KMS-11 (cell line): ENCODE measurements at regions not wholly inside any gene's neighbourhood (a gene's known extent, or its start where the extent isn't known, plus 50 kb on each side); places are given as distances from the start of the nearest gene placed in this dataset.
A peak's percentile ranks its signal among the peaks of the same experiment; 100 is the strongest.

Experiments used
- H2AFZ ChIP-seq: fragments of 200-600 bp; sonication (generic); 2 replicates; pipeline ENCODE4 v1.6.1; 2016; ENCODE audit warnings: antibody characterized with exemption, mixed run types, low read depth
- H3K27ac ChIP-seq: fragments of 200-600 bp; sonication (generic); 2 replicates; pipeline ENCODE4 v1.6.1; 2016; ENCODE audit warnings: mild to moderate bottlenecking, mixed run types
- H3K27me3 ChIP-seq: fragments of 200-600 bp; sonication (generic); 2 replicates; pipeline ENCODE4 v1.6.1; 2017; ENCODE audit warnings: mild to moderate bottlenecking, low read depth, mixed run types, moderate library complexity; ENCODE audit not compliant: insufficient read depth
- H3K36me3 ChIP-seq: fragments of 200-600 bp; sonication (generic); 2 replicates; pipeline ENCODE4 v1.6.1; 2017; ENCODE audit warnings: mild to moderate bottlenecking, mixed run types; ENCODE audit not compliant: insufficient read depth
- H3K4me1 ChIP-seq: fragments of 200-600 bp; sonication (generic); 2 replicates; pipeline ENCODE4 v1.6.1; 2016; ENCODE audit warnings: mild to moderate bottlenecking, low read depth, mixed run types; ENCODE audit not compliant: poor library complexity, severe bottlenecking
- H3K4me2 ChIP-seq: fragments of 200-600 bp; sonication (generic); 2 replicates; pipeline ENCODE4 v1.7.0; 2016; ENCODE audit warnings: mild to moderate bottlenecking, mixed run types
- H3K4me3 ChIP-seq: fragments of 200-600 bp; sonication (generic); IDR thresholded peaks from 2 replicates; pipeline ENCODE4 v1.6.1; 2017; ENCODE audit warnings: low read depth, low read length, mixed read lengths; ENCODE audit not compliant: insufficient read depth
- H3K79me2 ChIP-seq: fragments of 200-600 bp; sonication (generic); 2 replicates; pipeline ENCODE4 v1.6.1; 2016; ENCODE audit warnings: low read depth, mixed run types; ENCODE audit not compliant: insufficient read depth
- H3K9ac ChIP-seq: fragments of 200-600 bp; sonication (generic); 2 replicates; pipeline ENCODE4 v1.6.1; 2016; ENCODE audit warnings: mild to moderate bottlenecking, mixed run types
- H4K20me1 ChIP-seq: fragments of 200-600 bp; sonication (generic); 2 replicates; pipeline ENCODE4 v1.6.1; 2016; ENCODE audit warnings: mild to moderate bottlenecking, mixed run types; ENCODE audit not compliant: insufficient read depth
- CTCF ChIP-seq: fragments of 200-600 bp; sonication (generic); conservative IDR thresholded peaks from 2 replicates; pipeline ENCODE4 v1.6.1; 2017; ENCODE audit warnings: low read depth, mild to moderate bottlenecking, antibody characterized with exemption, low read length, moderate library complexity, mixed read lengths

DNA sequence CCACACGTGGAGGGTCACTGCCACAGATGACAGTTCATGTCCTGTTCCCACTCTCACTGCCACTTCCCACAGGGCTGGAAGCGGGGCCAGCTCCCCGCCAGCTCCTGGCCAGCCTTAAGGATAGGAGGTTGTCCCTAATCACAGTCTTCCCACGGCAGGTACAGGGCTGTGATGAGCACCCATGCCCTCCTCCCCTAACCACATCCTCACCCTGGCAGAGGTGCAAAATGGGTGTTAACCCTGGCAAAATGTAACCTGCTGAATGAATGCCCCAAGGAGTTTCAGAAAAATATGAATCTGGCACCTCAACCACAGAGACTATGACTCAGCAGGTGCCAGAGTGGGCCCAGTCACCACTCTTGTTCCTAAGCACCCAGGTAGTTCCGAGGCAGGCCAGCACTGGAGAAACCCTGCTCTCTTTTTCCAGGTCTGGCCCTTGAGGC, 185.1 kb upstream of the TPM1 start:
- Histone ChIP-seq H3K27ac (no peak overlapping the region), H2AFZ (peak overlapping the region; percentile 52; the same call in 1 of the 2 replicates), H3K9ac (no peak overlapping the region)

GRCh38 chr15:62858343-62858742, 184.2 kb upstream of the TPM1 start:
- Histone ChIP-seq H2AFZ (no peak overlapping the region), H3K79me2 (no peaks in the 10 kb centered on the region), H3K27me3 (no peaks in the 10 kb centered on the region), H4K20me1 (no peaks in the 10 kb centered on the region), H3K36me3 (no peaks in the 10 kb centered on the region), H3K9ac (no peak overlapping the region), H3K27ac (no peak overlapping the region), H3K4me1 (peaks cover 14% of the 10 kb centered on the region), H3K4me2 (no peak overlapping the region), H3K4me3 (no peak overlapping the region)
- TF ChIP-seq CTCF, result no peak

More for the DNA sequence above, 185.1 kb upstream of the TPM1 start:
- H3K4me2 ChIP-seq, result no peak overlapping the region
- H3K36me3 ChIP-seq, result no peaks in the 10 kb centered on the region
- H4K20me1 ChIP-seq, result no peaks in the 10 kb centered on the region
- peaks cover 14% of the 10 kb centered on the region for H3K4me1 ChIP-seq
- H3K27me3 ChIP-seq, result no peaks in the 10 kb centered on the region
- TF ChIP-seq CTCF, result no peak
- no peaks in the 10 kb centered on the region for H3K79me2 ChIP-seq
- no peak overlapping the region for H3K4me3 ChIP-seq

DNA sequence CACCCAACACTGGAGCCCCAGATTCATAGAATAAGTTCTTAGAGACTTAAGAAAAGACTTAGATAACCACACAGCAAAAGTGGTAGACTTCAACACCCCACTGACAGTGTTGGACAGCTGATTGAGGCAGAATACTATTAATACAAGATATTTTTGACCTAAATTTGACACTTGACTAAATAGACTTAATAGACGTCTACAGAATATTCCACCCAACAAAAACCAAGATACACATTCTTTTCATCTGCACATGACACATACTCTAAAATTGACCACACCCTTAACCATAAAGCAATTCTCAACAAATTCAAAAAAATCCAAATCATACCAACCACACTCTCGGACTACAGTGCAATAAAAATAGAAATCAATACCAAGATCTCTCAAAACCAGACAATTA, 179.8 kb upstream of the TPM1 start:
- H3K27me3 ChIP-seq, result no peaks in the 10 kb centered on the region
- H3K27ac ChIP-seq, result no peak overlapping the region
- H3K4me2 ChIP-seq, result no peak overlapping the region
- peaks cover 5% of the 10 kb centered on the region for H3K4me1 ChIP-seq
- H4K20me1 ChIP-seq, result no peaks in the 10 kb centered on the region
- no peak for TF ChIP-seq CTCF
- H3K36me3 ChIP-seq, result no peaks in the 10 kb centered on the region
- H3K9ac ChIP-seq, result no peak overlapping the region
- H2AFZ ChIP-seq, result no peak overlapping the region
- no peaks in the 10 kb centered on the region for H3K79me2 ChIP-seq
- H3K4me3 ChIP-seq, result no peak overlapping the region

- Histone ChIP-seq H3K4me3 (no peak overlapping the region), H3K79me2 (no peaks in the 10 kb centered on the region), H3K4me1 (no peaks in the 10 kb centered on the region), H3K9ac (no peak overlapping the region), H3K4me2 (no peak overlapping the region), H4K20me1 (no peaks in the 10 kb centered on the region), H3K36me3 (no peaks in the 10 kb centered on the region), H2AFZ (no peak overlapping the region), H3K27ac (no peak overlapping the region), H3K27me3 (no peaks in the 10 kb centered on the region)
- no peak for TF ChIP-seq CTCF
These were observed 176.2 kb upstream of the TPM1 start for GRCh38 chr15:62866366-62866765.

- Histone ChIP-seq H3K27ac (no peak overlapping the region), H3K79me2 (no peaks in the 10 kb centered on the region), H4K20me1 (no peaks in the 10 kb centered on the region), H3K36me3 (no peaks in the 10 kb centered on the region), H2AFZ (no peak overlapping the region), H3K4me2 (no peak overlapping the region), H3K4me3 (no peak overlapping the region), H3K27me3 (no peaks in the 10 kb centered on the region), H3K9ac (no peak overlapping the region), H3K4me1 (no peaks in the 10 kb centered on the region)
- TF ChIP-seq CTCF, result no peak
These were observed 174.7 kb upstream of the TPM1 start for GRCh38 chr15:62867844-62868243.
